HG03095 (cell line): ENCODE measurements at regions not wholly inside any gene's neighbourhood (a gene's known extent, or its start where the extent isn't known, plus 50 kb on each side); places are given as distances from the start of the nearest gene placed in this dataset.
"Not testable (repeated sequence)": the region's sequence is repeated elsewhere in the genome, so short reads cannot be mapped to it uniquely, and the experiment has no call there.

Experiments
- ATAC-seq: cut with Tn5 transposase; IDR thresholded peaks from one replicate; pipeline ENCODE4 v1.9.1; 2021; ENCODE audit warnings: moderate library complexity; ENCODE audit not compliant: unreplicated experiment

GRCh38 chr13:80515296-80515695 is 174.4 kb upstream of the SPRY2 start:
- ATAC-seq: no peak

- ATAC-seq: no peak
These were observed 172.3 kb upstream of the SPRY2 start for GRCh38 chr13:80513196-80513595.

GRCh38 chr13:80510686-80511085 is 169.8 kb upstream of the SPRY2 start:
- no peak for ATAC-seq

GRCh38 chr13:80509264-80509663 is 168.3 kb upstream of the SPRY2 start:
- no peak for ATAC-seq

- no peak for ATAC-seq
These were observed 167.1 kb upstream of the SPRY2 start for GRCh38 chr13:80508031-80508430.

- no peak for ATAC-seq
These were observed 163.5 kb upstream of the SPRY2 start for GRCh38 chr13:80504453-80504852.

- ATAC-seq: no peak
These were observed 161.4 kb upstream of the SPRY2 start for GRCh38 chr13:80502359-80502758.

GRCh38 chr13:80501556-80501955 is 160.6 kb upstream of the SPRY2 start:
- no peak for ATAC-seq

- ATAC-seq: no peak
These were observed 158.8 kb upstream of the SPRY2 start for GRCh38 chr13:80499536-80500290.

GRCh38 chr13:80498433-80498832 is 157.5 kb upstream of the SPRY2 start:
- no peak for ATAC-seq

- no peak for ATAC-seq
These were observed 157.1 kb upstream of the SPRY2 start for GRCh38 chr13:80497978-80498377.

GRCh38 chr13:80497439-80497838 is 156.5 kb upstream of the SPRY2 start:
- no peak for ATAC-seq

- ATAC-seq: no peak
These were observed 155.9 kb upstream of the SPRY2 start for GRCh38 chr13:80496721-80497397.

GRCh38 chr13:80490491-80490943 is 149.6 kb upstream of the SPRY2 start:
- ATAC-seq: not testable (repeated sequence)

- no peak for ATAC-seq
These were observed 145.5 kb upstream of the SPRY2 start for GRCh38 chr13:80486402-80486801.

GRCh38 chr13:80483157-80483556 is 142.2 kb upstream of the SPRY2 start:
- no peak for ATAC-seq

GRCh38 chr13:80481588-80481987 is 140.7 kb upstream of the SPRY2 start:
- no peak for ATAC-seq

GRCh38 chr13:80477661-80478443 is 136.9 kb upstream of the SPRY2 start:
- no peak for ATAC-seq

GRCh38 chr13:80476953-80477352 is 136.0 kb upstream of the SPRY2 start:
- ATAC-seq: no peak

- ATAC-seq: no peak
These were observed 134.8 kb upstream of the SPRY2 start for GRCh38 chr13:80475718-80476117.

GRCh38 chr13:80473695-80474094 is 132.8 kb upstream of the SPRY2 start:
- no peak for ATAC-seq
